ENCODE measurements at regions not wholly inside any gene's neighbourhood (a gene's known extent, or its start where the extent isn't known, plus 50 kb on each side); places are given as distances from the start of the nearest gene placed in this dataset.

DNA sequence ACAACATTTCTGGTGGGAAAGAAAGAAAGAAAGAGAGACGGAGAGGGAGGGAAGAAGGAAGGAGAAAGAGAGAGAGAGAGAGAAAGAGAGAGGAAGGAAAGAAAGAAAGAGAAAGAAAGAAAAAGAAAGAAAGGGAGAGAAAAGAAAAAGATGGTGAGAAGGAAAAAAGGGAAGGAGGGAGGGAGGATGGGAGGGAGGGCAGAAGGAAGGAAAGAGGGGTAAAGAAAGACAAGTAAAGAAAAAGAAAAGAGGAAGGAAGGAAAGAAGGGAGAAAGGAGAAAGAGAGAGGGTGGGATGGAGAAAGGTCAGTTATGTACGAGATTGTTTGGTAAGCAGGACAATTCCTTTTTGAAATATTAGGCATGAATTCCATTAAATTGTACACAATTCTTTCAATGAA, 145.3 kb downstream of the SPRY2 start:
- no peak for FAIRE-seq
- Histone ChIP-seq H3K27ac (ENCODE audit: control insufficient read depth, insufficient read depth) (no peak overlapping the region), H3K9ac (ENCODE audit: control insufficient read depth, insufficient read depth, low read length) (no peak overlapping the region), H3K36me3 (ENCODE audit: control insufficient read depth in 2 of 2, insufficient read depth in 2 of 2, low read length in 1 of 2) (no peaks in the 10 kb centered on the region), H3K27me3 (replicated peaks in 1 of 2; ENCODE audit: control insufficient read depth in 2 of 2, insufficient read depth in 2 of 2, low read length in 1 of 2) (no peaks in the 10 kb centered on the region), H4K20me1 (ENCODE audit: control insufficient read depth, insufficient read depth) (no peaks in the 10 kb centered on the region), H3K9me3 (replicated peaks; ENCODE audit: control insufficient read depth, insufficient read depth, low read length) (no peaks in the 10 kb centered on the region), H3K4me3 (no peak overlapping the region), H3K79me2 (ENCODE audit: control insufficient read depth, insufficient read depth, low read length) (no peaks in the 10 kb centered on the region), H2AFZ (ENCODE audit: control insufficient read depth, low read depth, low read length) (no peak overlapping the region), H3K4me2 (ENCODE audit: control insufficient read depth, insufficient read depth) (no peak overlapping the region), H3K4me1 (ENCODE audit: control insufficient read depth, insufficient read depth, low read length) (no peaks in the 10 kb centered on the region)
- in situ Hi-C loops (cut with MboI), result no loop called here
- POLR2A ChIA-PET, result no interaction called here
- RAD21 ChIA-PET (ENCODE audit: unreplicated experiment), result interaction anchor here (0.6 to 0.9 kb wide), 2 partner anchors 140 to 497 kb away, joined by 3 to 4 read pairs; no protein-coding TSS in a partner anchor
- 0% methylated on average over 2 of the region's 2 CpGs for WGBS (ENCODE audit: insufficient coverage, insufficient replicate concordance, low lambda C conversion rate, missing lambda C conversion rate)
- intact Hi-C loops (cut with micrococcal nuclease; ENCODE audit: unreplicated experiment), result no loop called here
- CTCF ChIA-PET, result interaction anchor here (0.9 kb wide), 1 partner anchor 45 kb away, joined by 3 read pairs; no protein-coding TSS in a partner anchor
- SMC1A ChIA-PET (ENCODE audit: uncharacterized antibody, unreplicated experiment), result interaction anchor here (0.8 to 1.5 kb wide), 4 partner anchors 24 to 147 kb away, joined by 3 read pairs; no protein-coding TSS in a partner anchor
- no peak for ATAC-seq
- BruUV-seq (replicated peaks), result no TSS peak
- TF ChIP-seq MTA2 (IDR thresholded peaks at IDR 0.05; ENCODE audit: low read depth) (no peak), CREB1 (IDR thresholded peaks at IDR 0.05; ENCODE audit: low read depth) (no peak), TARDBP (IDR thresholded peaks at IDR 0.05; ENCODE audit: borderline replicate concordance) (no peak), GATAD2B (conservative IDR thresholded peaks at IDR 0.05; ENCODE audit: low read depth) (no peak), FOXM1 (IDR thresholded peaks at IDR 0.05; ENCODE audit: low read depth, low read length) (no peak), HDAC6 (IDR thresholded peaks at IDR 0.05; ENCODE audit: unreplicated experiment) (no peak), CHD1 (IDR thresholded peaks at IDR 0.05; ENCODE audit: low read depth, low read length) (no peak), POLR2A (IDR thresholded peaks at IDR 0.05; ENCODE audit: low read depth, low read length) (no peak), ZBED1 (IDR thresholded peaks at IDR 0.05; ENCODE audit: borderline replicate concordance) (no peak), CHD4 (IDR thresholded peaks at IDR 0.05) (no peak), NR2C1 (IDR thresholded peaks at IDR 0.05) (no peak), SUZ12 (IDR thresholded peaks at IDR 0.05; ENCODE audit: unreplicated experiment) (no peak), SREBF1 (IDR thresholded peaks at IDR 0.05; ENCODE audit: low read length) (no peak), NRF1 (conservative IDR thresholded peaks at IDR 0.05; ENCODE audit: low read depth, low read length) (no peak)
- DNase-seq (ENCODE audit: low read depth, low spot score), result no peak

All from GM12878 (cell line).